WTC11 (cell line): ENCODE measurements at regions not wholly inside any gene's neighbourhood (a gene's known extent, or its start where the extent isn't known, plus 50 kb on each side); places are given as distances from the start of the nearest gene placed in this dataset.

ENCODE experiments used
- CTCF ChIP-seq: fragments of 200-600 bp; IDR thresholded peaks from 2 replicates; pipeline ENCODE4 v1.8.0; 2022; ENCODE audit warnings: antibody characterized with exemption
- HMGXB4 ChIP-seq: sonication (generic); formaldehyde crosslinking; IDR thresholded peaks from 2 replicates; pipeline ENCODE4 v1.8.1; 2023; ENCODE audit warnings: mild to moderate bottlenecking, moderate library complexity, missing genetic modification reagents
- NFE2L1 ChIP-seq: sonication (generic); formaldehyde crosslinking; IDR thresholded peaks from 2 replicates; pipeline ENCODE4 v1.8.1; 2023; ENCODE audit warnings: missing genetic modification reagents
- USF1 ChIP-seq: sonication (generic); formaldehyde crosslinking; IDR thresholded peaks from 2 replicates; pipeline ENCODE4 v1.8.0; 2022; ENCODE audit warnings: mild to moderate bottlenecking, missing genetic modification reagents

GRCh38 chr15:100728371-100729201 lies 126.2 kb downstream of the ASB7 start:
- no peak for TF ChIP-seq USF1
- no peak for TF ChIP-seq CTCF
- no peak for TF ChIP-seq HMGXB4 (CRISPR knock-in tag)
- no peak for TF ChIP-seq NFE2L1 (CRISPR knock-in tag)
